Pons (tissue), 1 donor: ENCODE measurements at regions not wholly inside any gene's neighbourhood (a gene's known extent, or its start where the extent isn't known, plus 50 kb on each side); places are given as distances from the start of the nearest gene placed in this dataset.
"Not testable (repeated sequence)": the region's sequence is repeated elsewhere in the genome, so short reads cannot be mapped to it uniquely, and the experiment has no call there.

ENCODE experiments used
- DNase-seq: peaks from one replicate; pipeline ENCODE4 v3.0.0-alpha.2; 2016; ENCODE audit warnings: low spot score

- DNase-seq: no peak
These were observed 512.7 kb upstream of the ADGRL4 start for GRCh38 chr1:79519084-79519760.

- DNase-seq: no peak
These were observed 511.1 kb upstream of the ADGRL4 start for GRCh38 chr1:79517470-79518224.

DNA sequence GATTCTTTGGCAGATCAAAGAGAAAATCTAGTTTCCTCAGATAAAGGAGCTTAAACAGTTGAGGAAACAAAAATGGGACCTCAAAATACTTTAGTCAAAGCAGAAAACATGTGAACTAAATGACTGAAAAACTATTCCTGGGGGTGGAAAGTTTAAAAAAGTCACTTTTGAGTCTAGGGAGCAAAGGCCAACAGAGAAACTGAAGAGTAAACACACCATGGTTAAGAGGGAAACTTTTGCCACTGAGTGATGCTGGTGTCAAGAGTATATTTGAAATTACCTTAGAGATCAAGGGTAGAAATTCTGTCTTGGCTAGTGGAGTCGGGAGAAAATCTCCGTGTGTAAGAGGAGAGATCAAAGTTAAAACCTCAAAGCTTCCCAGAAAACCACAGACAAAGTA, 501.2 kb upstream of the ADGRL4 start:
- no peak for DNase-seq

GRCh38 chr1:79501153-79501552, 494.6 kb upstream of the ADGRL4 start:
- DNase-seq: no peak

DNA sequence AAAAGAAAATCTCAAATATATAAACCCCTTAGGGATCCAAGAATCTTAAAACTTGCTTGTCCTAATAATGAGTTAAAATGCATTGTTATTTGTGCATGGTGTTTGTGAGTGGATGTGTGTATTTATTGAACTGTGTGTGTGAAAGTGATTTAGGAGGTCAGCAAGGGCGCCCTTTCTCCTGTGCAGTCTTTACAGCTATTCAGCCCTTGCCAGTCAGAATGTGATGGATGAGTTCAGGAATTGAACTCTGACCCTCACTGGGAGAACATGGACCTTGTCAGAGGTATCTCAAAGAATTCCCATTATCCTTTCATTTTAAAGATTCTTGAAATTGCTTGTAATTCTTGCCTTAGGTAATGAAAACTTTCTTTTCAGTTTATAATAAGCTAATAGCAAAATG, 493.0 kb upstream of the ADGRL4 start:
- no peak for DNase-seq

GRCh38 chr1:79497193-79497773, 490.8 kb upstream of the ADGRL4 start:
- peak; percentile 30 for DNase-seq

- DNase-seq: no peak
These were observed 489.6 kb upstream of the ADGRL4 start for GRCh38 chr1:79496129-79496528.

DNA sequence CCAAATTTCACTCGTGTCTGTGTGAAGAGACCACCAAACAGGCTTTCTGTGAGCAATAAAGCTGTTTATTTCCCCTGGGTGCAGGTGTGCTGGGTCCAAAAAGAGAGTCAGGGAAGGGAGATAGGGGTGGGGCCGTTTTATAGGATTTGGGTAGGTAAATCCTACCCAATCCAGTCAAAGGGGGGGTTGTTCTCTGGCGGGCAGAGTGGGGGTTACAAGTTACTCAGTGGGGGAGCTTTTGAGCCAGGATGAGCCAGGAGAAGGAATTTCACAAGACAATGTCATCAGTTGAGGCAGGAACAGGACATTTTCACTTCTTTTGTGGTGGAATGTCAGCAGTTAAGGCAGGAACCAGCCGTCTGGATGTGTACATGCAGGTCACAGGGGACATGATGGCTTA, 487.2 kb upstream of the ADGRL4 start:
- DNase-seq: not testable (repeated sequence)

- not testable (repeated sequence) for DNase-seq
These were observed 482.1 kb upstream of the ADGRL4 start for GRCh38 chr1:79488572-79489121.

GRCh38 chr1:79478728-79479373, 472.3 kb upstream of the ADGRL4 start:
- no peak for DNase-seq

DNA sequence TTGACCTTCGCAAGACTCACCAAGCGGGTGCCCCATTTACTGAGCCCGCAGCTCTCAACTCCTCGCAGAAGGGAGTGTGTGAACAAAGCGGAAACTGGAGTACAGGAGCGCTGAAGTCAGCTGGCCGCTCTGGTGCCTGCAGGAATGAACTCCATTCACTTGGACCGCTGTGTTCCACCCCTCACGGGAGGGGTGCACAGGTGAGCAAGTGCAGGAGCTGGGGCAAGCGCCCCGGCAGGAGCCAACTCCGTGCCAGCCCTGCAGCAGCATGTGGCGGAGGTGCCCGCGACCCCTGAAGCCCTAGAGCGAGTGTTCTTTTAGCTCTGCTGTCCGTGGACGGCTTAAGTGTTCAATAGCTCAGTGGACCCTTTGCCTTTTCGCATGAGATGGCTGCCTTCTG, 471.6 kb upstream of the ADGRL4 start:
- DNase-seq: no peak

GRCh38 chr1:79472067-79472656, 465.6 kb upstream of the ADGRL4 start:
- DNase-seq: no peak

DNA sequence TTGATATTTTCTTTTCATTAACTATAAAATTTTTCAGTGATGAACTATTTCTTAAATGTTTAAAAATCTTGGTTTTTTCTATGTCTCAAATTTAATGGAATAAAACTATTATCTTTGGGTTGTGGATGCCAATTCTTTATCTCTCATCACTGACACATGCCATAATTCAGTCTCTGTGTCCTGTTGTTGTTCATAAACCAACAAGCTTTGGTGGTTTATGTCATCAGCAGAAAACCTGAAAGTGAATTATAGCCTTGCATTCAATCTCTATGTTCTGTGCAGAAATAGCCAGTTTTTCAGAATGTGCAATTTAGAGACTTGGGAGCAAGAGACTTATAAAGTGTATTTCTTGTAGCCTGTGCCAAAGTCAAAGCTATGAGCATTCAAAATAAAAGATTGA, 462.6 kb upstream of the ADGRL4 start:
- DNase-seq: no peak

DNA sequence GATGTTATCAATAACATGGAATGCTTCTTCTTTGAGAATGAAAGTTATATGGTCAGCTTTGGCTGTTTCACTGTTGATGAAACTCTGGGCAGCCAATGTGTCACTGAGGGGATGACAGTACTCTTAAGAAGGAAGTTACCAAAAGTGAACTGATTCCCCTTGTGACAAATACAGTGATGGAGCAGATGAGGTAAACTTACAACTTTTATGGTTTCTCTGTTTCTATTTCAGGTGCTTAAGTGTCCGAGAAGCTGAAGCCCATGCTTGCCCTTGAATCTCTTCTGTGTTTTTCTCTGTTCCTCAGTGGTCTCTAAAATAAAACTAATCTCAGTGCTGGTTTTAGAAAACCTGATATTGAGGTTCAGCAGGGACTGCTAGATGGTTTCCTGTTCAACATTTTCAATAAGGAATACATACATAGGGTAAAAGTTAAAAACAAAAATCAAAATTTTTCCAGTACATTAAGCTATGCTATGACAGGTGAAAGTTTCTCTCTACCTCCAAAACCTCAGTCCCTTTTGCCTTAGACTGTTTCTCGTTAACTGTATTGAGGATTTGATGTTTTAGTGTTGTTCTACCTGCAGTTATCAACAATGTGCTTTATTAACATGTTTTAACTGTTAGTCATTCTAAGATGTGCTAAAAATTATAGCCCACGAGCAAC, 454.4 kb upstream of the ADGRL4 start:
- DNase-seq: no peak

DNA sequence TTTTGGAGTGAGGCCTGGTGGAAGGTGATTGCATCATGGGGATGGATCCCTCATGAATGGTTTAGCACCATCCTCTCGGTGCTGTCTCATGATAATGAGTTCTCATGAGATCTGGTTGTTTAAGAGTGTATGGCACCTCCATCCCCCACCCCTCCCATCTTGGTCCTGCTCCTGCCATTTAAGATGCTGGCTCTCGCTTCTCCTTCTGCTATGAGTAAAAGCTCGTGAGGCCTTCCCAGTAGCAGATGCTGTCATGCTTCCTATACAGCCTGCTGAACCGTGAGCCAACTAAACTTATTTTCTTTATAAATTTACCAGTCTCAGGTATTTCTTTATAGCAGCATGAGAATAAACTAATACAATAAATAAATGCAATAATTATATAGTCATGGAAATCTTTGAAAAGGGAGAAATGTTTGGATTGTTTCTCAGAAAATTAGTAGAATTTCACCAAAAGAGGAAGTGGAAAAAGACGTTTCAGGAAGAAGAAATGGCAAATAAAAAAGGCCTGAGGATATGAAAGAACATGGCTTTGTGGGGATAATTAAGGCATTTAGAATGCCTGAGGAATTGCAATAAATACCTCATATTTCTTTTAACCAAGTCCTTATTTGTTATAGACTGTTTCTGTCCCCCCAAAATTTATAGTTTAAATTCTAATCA, 451.2 kb upstream of the ADGRL4 start:
- DNase-seq: no peak

- DNase-seq: no peak
These were observed 441.9 kb upstream of the ADGRL4 start for GRCh38 chr1:79448426-79448825.

GRCh38 chr1:79441238-79441637, 434.7 kb upstream of the ADGRL4 start:
- DNase-seq: no peak

DNA sequence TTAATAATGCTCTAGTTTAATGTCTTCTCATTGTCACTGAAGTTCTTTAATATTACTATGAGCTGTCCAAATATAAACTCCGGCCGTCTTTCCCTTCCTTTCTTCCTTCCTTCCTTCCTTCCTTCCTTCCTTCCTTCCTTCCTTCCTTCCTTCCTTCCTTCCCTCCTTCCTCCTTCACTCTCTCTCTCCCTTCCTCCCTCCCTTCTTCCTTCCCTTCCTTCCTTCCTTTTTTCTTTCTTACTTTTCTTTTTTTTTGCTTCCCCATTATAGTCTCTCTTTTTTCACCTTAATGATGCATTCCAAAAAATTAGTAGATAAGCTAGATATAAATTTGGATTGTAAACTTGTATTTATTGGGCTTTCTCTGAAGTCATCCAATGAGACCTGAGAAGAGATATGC, 431.0 kb upstream of the ADGRL4 start:
- no peak for DNase-seq

GRCh38 chr1:79431340-79431739, 424.8 kb upstream of the ADGRL4 start:
- no peak for DNase-seq

DNA sequence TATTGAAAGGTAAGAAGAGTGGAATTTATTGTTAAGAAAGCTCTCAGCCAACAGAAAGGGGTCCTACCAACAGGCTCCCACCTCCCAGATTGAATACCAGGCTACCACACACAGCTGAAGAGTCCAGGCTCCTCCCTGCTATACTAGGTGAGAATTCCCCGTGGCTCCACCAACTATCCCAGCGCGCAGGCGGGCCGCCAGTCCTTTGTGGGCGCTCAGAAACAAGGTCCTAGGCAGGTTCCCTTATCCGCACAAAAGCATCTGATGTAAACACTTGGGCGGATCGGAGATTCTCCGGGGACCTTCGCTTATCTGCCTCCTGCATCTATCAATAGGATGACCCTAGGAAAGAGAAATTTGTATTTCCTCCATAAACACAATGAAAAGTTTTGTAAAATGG, 423.9 kb upstream of the ADGRL4 start:
- DNase-seq: no peak

DNA sequence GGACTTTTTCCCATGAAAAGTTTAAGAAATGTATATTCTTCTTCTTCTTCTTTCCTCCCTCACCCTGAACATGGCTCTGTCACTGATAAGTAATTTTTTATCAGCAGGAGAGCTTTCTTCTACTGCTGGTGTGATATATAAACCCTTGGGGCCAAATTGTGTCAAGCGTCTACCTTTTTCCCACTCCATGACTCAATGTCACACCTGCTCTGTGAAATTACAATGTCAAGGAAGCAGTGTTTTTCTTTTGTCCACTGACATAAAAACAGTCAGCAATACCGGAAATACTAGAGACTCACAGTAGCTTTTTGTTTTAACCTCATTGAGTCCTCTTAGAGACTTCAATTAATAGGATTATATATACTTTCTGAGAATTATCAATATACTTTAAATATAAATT, 416.2 kb upstream of the ADGRL4 start:
- no peak for DNase-seq
